ENCODE measurements at regions not wholly inside any gene's neighbourhood (a gene's known extent, or its start where the extent isn't known, plus 50 kb on each side); places are given as distances from the start of the nearest gene placed in this dataset.

GRCh38 chr5:74031536-74031935 is 405.5 kb downstream of the ARHGEF28 start:
- no peak for TF ChIP-seq CTCF (IDR thresholded peaks at IDR 0.05)
- no peak for TF ChIP-seq POLR2A (IDR thresholded peaks at IDR 0.05)

All from uterus (tissue), 2 donors.